ENCODE measurements at regions not wholly inside any gene's neighbourhood (a gene's known extent, or its start where the extent isn't known, plus 50 kb on each side); places are given as distances from the start of the nearest gene placed in this dataset.
"Not testable (repeated sequence)": the region's sequence is repeated elsewhere in the genome, so short reads cannot be mapped to it uniquely, and the experiment has no call there.

GRCh38 chr11:12604557-12605153 lies 69.6 kb upstream of the TEAD1 start:
- TF ChIP-seq CTCF (IDR thresholded peaks at IDR 0.05; ENCODE audit: poor library complexity, severe bottlenecking) (no peak), EZH2 (IDR thresholded peaks at IDR 0.05; ENCODE audit: borderline replicate concordance, insufficient read depth, low read length, poor library complexity, severe bottlenecking) (no peak), SMC3 (conservative IDR thresholded peaks at IDR 0.05; ENCODE audit: poor library complexity) (no peak), EP300 (conservative IDR thresholded peaks at IDR 0.05; ENCODE audit: poor library complexity, severe bottlenecking) (no peak), TAF1 (IDR thresholded peaks at IDR 0.05; ENCODE audit: low read depth) (no peak), REST (IDR thresholded peaks at IDR 0.05; ENCODE audit: borderline replicate concordance) (no peak), RAD21 (conservative IDR thresholded peaks at IDR 0.05) (no peak), POLR2AphosphoS5 (IDR thresholded peaks at IDR 0.05) (no peak), MXI1 (conservative IDR thresholded peaks at IDR 0.05; ENCODE audit: poor library complexity, severe bottlenecking) (no peak)
- Histone ChIP-seq H3K27me3 (ENCODE audit: insufficient read depth, low read depth, low read length) (no peaks in the 10 kb centered on the region), H3K9me3 (ENCODE audit: low read length) (no peaks in the 10 kb centered on the region), H4K20me1 (ENCODE audit: insufficient read depth) (no peaks in the 10 kb centered on the region), H3K79me2 (replicated peaks; ENCODE audit: insufficient read depth, low read length) (no peaks in the 10 kb centered on the region), H3K9me2 (ENCODE audit: insufficient read depth, low read length) (no peaks in the 10 kb centered on the region), H3K4me2 (ENCODE audit: low read length) (no peak overlapping the region), H3K9ac (ENCODE audit: low read length) (no peak overlapping the region), H2AFZ (ENCODE audit: low read depth, low read length) (no peak overlapping the region), H3K4me3 (ENCODE audit: low read length) (no peak overlapping the region), H3K36me3 (ENCODE audit: insufficient read depth, low read length) (no peaks in the 10 kb centered on the region), H3F3A (ENCODE audit: insufficient read depth, low read length, poor library complexity, severe bottlenecking) (no peaks in the 10 kb centered on the region), H3K27ac (ENCODE audit: low read length) (no peak overlapping the region)

- no peaks in the 10 kb centered on the region for H3K9me2 ChIP-seq (ENCODE audit: insufficient read depth, low read length)
- no peaks in the 10 kb centered on the region for H3K79me2 ChIP-seq (replicated peaks; ENCODE audit: insufficient read depth, low read length)
- no peaks in the 10 kb centered on the region for H3F3A ChIP-seq (ENCODE audit: insufficient read depth, low read length, poor library complexity, severe bottlenecking)
- no peaks in the 10 kb centered on the region for H3K36me3 ChIP-seq (ENCODE audit: insufficient read depth, low read length)
- H2AFZ ChIP-seq (ENCODE audit: low read depth, low read length), result no peak overlapping the region
- H4K20me1 ChIP-seq (ENCODE audit: insufficient read depth), result no peaks in the 10 kb centered on the region
- no peak overlapping the region for H3K4me2 ChIP-seq (ENCODE audit: low read length)
- H3K4me3 ChIP-seq (ENCODE audit: low read length), result no peak overlapping the region
- H3K27me3 ChIP-seq (ENCODE audit: insufficient read depth, low read depth, low read length), result no peaks in the 10 kb centered on the region
- no peaks in the 10 kb centered on the region for H3K9me3 ChIP-seq (ENCODE audit: low read length)
- H3K9ac ChIP-seq (ENCODE audit: low read length), result no peak overlapping the region
- H3K27ac ChIP-seq (ENCODE audit: low read length), result no peak overlapping the region
- TF ChIP-seq POLR2AphosphoS5 (IDR thresholded peaks at IDR 0.05) (no peak), CTCF (IDR thresholded peaks at IDR 0.05; ENCODE audit: poor library complexity, severe bottlenecking) (no peak), EZH2 (IDR thresholded peaks at IDR 0.05; ENCODE audit: borderline replicate concordance, insufficient read depth, low read length, poor library complexity, severe bottlenecking) (no peak), MXI1 (conservative IDR thresholded peaks at IDR 0.05; ENCODE audit: poor library complexity, severe bottlenecking) (no peak), EP300 (conservative IDR thresholded peaks at IDR 0.05; ENCODE audit: poor library complexity, severe bottlenecking) (no peak)
Measured at GRCh38 chr11:12606597-12606996, 67.6 kb upstream of the TEAD1 start.

GRCh38 chr11:12608678-12609077 lies 65.5 kb upstream of the TEAD1 start:
- H3K9me3 ChIP-seq (ENCODE audit: low read length); H3K36me3 ChIP-seq (ENCODE audit: insufficient read depth, low read length); H2AFZ ChIP-seq (ENCODE audit: low read depth, low read length); H3K4me3 ChIP-seq (ENCODE audit: low read length); H3K9ac ChIP-seq (ENCODE audit: low read length); H3K27me3 ChIP-seq (ENCODE audit: insufficient read depth, low read depth, low read length); H3K27ac ChIP-seq (ENCODE audit: low read length); H3F3A ChIP-seq (ENCODE audit: insufficient read depth, low read length, poor library complexity, severe bottlenecking); H3K9me2 ChIP-seq (ENCODE audit: insufficient read depth, low read length); H3K79me2 ChIP-seq (replicated peaks; ENCODE audit: insufficient read depth, low read length); H4K20me1 ChIP-seq (ENCODE audit: insufficient read depth); H3K4me2 ChIP-seq (ENCODE audit: low read length): not testable (repeated sequence)

All from neural cell (in vitro differentiated cells).